IPS-15b (cell line): ENCODE measurements at regions not wholly inside any gene's neighbourhood (a gene's known extent, or its start where the extent isn't known, plus 50 kb on each side); places are given as distances from the start of the nearest gene placed in this dataset.
A peak's percentile ranks its signal among the peaks of the same experiment; 100 is the strongest.
"Not testable (repeated sequence)": the region's sequence is repeated elsewhere in the genome, so short reads cannot be mapped to it uniquely, and the experiment has no call there.

ENCODE experiments used
- H3K27me3 ChIP-seq: one replicate; pipeline ENCODE4 v1.6.1; 2013; ENCODE audit warnings: low read length; ENCODE audit not compliant: control insufficient read depth, insufficient read depth
- H3K36me3 ChIP-seq: one replicate; pipeline ENCODE4 v1.6.1; 2013; ENCODE audit warnings: low read length; ENCODE audit not compliant: control insufficient read depth, insufficient read depth
- H3K4me1 ChIP-seq: one replicate; pipeline ENCODE4 v1.6.1; 2013; ENCODE audit warnings: mild to moderate bottlenecking, low read length; ENCODE audit not compliant: control insufficient read depth, insufficient read depth
- H3K4me3 ChIP-seq: one replicate; pipeline ENCODE4 v1.5.1; 2013; ENCODE audit warnings: low read depth, low read length
- H3K9ac ChIP-seq: one replicate; pipeline ENCODE4 v1.6.1; 2013; ENCODE audit warnings: low read depth, mild to moderate bottlenecking, low read length
- H3K9me3 ChIP-seq: one replicate; pipeline ENCODE4 v1.6.1; 2013; ENCODE audit warnings: mild to moderate bottlenecking, low read length; ENCODE audit not compliant: control insufficient read depth, insufficient read depth

DNA sequence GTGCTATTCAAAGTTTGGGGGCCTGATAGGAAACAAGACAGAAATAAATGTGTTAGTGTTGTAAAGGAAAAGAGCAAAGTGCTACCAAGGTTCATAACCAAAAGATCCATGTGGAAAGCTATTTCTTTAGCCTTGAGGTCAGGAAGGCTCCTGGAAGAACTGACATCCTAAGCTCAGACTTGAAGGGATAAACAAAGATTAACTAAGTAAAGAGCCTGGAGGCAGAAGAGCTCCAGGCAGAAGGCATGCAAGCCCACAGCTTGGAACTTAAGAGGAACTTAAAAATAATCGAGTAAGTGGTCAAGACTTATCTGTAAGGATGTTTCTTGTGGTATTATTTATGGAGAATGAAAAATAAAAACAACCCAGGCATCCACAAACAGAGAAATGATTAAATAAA lies 245.0 kb upstream of the MGAT5 start:
- H3K4me3 ChIP-seq, result no peak overlapping the region
- no peaks in the 10 kb centered on the region for H3K9me3 ChIP-seq
- no peaks in the 10 kb centered on the region for H3K27me3 ChIP-seq
- no peak overlapping the region for H3K9ac ChIP-seq
- no peaks in the 10 kb centered on the region for H3K36me3 ChIP-seq
- no peaks in the 10 kb centered on the region for H3K4me1 ChIP-seq

DNA sequence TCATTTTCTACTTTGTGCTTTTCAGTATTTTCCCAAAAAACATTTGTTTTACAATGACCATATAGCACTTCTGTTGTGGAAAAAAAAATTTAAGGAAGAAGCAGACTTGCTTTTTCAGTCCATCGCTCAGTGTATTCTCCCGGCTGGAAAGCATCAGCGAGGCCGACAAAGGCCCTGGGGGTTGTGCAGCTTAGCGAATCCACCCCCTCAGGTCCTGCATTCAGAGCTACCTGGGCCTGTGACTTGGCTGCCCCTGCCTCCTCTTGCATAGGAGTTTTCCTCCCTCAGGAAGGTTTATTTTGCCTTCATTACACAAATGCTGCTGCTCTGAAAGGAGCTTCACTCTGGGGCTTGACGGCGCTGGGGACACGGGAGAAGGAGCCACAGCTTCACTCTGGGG lies 244.4 kb upstream of the MGAT5 start:
- no peaks in the 10 kb centered on the region for H3K36me3 ChIP-seq
- no peaks in the 10 kb centered on the region for H3K9me3 ChIP-seq
- H3K4me3 ChIP-seq, result no peak overlapping the region
- H3K9ac ChIP-seq, result no peak overlapping the region
- no peaks in the 10 kb centered on the region for H3K4me1 ChIP-seq
- H3K27me3 ChIP-seq, result no peaks in the 10 kb centered on the region

DNA sequence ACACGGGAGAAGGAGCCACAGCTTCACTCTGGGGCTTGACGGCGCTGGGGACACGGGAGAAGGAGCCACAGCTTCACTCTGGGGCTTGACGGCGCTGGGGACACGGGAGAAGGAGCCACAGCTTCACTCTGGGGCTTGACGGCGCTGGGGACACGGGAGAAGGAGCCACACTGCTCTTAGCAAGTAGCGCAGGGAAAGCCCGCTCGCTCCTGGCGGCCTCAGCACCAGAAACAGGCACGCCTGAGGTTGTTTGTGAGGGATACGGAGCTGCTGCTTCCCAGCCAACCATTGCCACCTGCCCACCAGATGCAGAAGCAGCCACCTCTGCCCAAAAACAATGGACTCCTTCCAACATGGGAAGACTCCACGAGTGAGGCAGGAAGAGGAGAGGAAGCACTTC lies 244.0 kb upstream of the MGAT5 start:
- not testable (repeated sequence) for H3K4me3 ChIP-seq, H3K36me3 ChIP-seq, H3K9me3 ChIP-seq, H3K4me1 ChIP-seq, H3K27me3 ChIP-seq, H3K9ac ChIP-seq

- H3K4me1 ChIP-seq, result no peaks in the 10 kb centered on the region
- no peaks in the 10 kb centered on the region for H3K9me3 ChIP-seq
- no peak overlapping the region for H3K4me3 ChIP-seq
- H3K27me3 ChIP-seq, result no peaks in the 10 kb centered on the region
- H3K9ac ChIP-seq, result no peak overlapping the region
- H3K36me3 ChIP-seq, result no peaks in the 10 kb centered on the region
These were observed 241.8 kb upstream of the MGAT5 start for GRCh38 chr2:134011936-134012586.

GRCh38 chr2:134014196-134014960 lies 239.5 kb upstream of the MGAT5 start:
- Histone ChIP-seq H3K36me3 (no peaks in the 10 kb centered on the region), H3K9me3 (no peaks in the 10 kb centered on the region), H3K27me3 (no peaks in the 10 kb centered on the region), H3K4me1 (peaks cover 5% of the 10 kb centered on the region), H3K9ac (no peak overlapping the region), H3K4me3 (no peak overlapping the region)

GRCh38 chr2:134019871-134020270 lies 234.0 kb upstream of the MGAT5 start:
- Histone ChIP-seq H3K36me3 (no peaks in the 10 kb centered on the region), H3K9ac (no peak overlapping the region), H3K4me1 (peaks cover 5% of the 10 kb centered on the region), H3K9me3 (no peaks in the 10 kb centered on the region), H3K4me3 (no peak overlapping the region), H3K27me3 (no peaks in the 10 kb centered on the region)

GRCh38 chr2:134020608-134021007 lies 233.3 kb upstream of the MGAT5 start:
- Histone ChIP-seq H3K4me3 (no peak overlapping the region), H3K36me3 (no peaks in the 10 kb centered on the region), H3K9me3 (no peaks in the 10 kb centered on the region), H3K9ac (no peak overlapping the region), H3K4me1 (peaks cover 5% of the 10 kb centered on the region), H3K27me3 (no peaks in the 10 kb centered on the region)

DNA sequence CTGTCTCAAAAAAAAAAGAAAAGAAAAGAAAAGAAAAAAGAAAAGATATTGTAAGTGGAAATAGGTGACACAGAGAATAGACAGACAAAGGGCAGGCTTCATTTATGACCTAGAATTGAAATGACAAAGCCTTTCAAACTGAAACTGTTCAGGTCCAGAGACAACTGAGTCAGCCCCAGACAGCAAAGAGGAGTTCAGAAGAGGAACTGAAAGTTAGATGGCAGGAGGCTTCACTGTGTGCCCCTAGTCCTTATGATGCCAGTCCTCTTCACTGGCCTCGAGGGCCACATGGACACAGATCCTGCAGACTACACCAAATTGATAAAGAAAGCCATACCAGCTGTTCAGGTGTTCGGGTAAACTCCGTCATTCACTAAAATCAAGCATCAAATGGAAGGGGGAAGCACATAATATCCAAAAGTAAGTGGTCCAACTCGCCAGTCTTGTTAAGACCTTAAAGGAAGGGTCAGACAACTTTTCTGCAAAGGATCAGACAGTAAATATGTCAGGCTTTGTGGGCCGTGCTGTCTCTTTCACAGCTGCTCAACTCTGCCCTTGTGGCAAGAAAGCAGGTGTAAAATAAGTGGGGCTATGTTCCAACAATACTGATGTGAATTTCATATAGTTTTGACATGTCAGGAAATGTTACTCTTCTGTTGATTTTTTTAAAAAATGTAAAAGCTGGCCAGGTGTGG lies 231.9 kb upstream of the MGAT5 start:
- Histone ChIP-seq H3K36me3 (no peaks in the 10 kb centered on the region), H3K4me3 (no peak overlapping the region), H3K27me3 (peaks cover 2% of the 10 kb centered on the region), H3K9ac (no peak overlapping the region), H3K9me3 (no peaks in the 10 kb centered on the region), H3K4me1 (peaks cover 5% of the 10 kb centered on the region)

DNA sequence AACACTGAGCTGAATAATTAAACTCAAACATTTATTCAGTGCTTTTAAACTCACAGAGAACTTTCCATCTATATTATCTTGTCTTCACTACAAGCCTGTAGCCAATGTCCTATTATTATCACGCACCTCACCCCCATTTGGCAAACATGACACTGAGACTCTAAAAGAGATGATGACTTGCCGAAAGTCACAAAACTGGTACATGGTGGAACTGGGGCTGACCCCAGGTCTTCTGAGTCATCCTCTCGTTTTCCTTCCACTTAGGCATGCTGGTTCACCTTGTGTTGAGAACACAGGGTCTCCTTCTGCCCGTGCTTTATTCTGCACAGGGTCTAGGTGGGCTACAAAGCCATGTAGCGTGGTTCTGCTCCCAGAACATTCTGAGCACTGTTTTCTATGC lies 230.0 kb upstream of the MGAT5 start:
- Histone ChIP-seq H3K9me3 (no peaks in the 10 kb centered on the region), H3K4me1 (peaks cover 3% of the 10 kb centered on the region), H3K36me3 (no peaks in the 10 kb centered on the region), H3K9ac (no peak overlapping the region), H3K27me3 (peaks cover 15% of the 10 kb centered on the region), H3K4me3 (no peak overlapping the region)

DNA sequence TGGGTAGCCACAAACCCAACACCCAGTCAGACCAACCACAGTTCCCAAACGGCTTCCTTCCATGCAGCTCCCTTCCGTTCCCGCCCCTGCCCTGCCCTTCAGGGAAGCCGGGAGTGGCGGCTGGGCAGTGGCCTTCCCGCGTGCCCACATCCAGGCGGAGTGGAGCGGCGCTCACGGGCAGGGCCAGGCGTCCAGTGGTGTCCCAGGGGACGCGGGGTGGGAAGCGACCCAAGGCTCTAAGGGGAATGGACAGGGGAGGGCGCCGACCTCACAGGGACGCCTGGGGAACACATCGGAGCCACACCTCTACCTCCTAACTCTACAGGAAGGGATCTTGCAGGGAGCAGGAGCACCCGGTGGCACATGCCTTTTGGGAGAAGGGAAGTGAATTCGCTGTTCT lies 225.9 kb upstream of the MGAT5 start:
- Histone ChIP-seq H3K27me3 (peaks cover 15% of the 10 kb centered on the region), H3K4me3 (peak overlapping the region; percentile 55), H3K4me1 (no peaks in the 10 kb centered on the region), H3K9ac (peak overlapping the region; percentile 37), H3K36me3 (no peaks in the 10 kb centered on the region), H3K9me3 (no peaks in the 10 kb centered on the region)

DNA sequence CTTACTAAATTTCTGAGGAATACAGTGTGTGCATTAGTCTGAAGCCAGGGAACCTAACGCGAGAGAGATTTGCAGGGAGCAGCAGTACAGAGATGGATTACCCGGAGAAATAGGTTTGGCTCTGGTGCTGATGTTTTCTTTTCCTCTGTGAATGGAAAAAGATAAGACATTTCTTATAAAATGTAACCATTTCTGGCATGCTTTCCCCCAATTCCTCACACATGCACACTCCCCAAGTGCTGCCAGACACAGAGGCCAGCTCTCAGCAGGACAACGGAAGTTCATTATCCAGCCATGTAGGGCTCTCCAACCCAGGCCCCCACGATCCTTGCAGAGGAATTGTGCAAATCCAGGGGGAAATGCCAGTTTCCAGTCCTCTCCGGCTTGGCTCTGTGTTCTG lies 224.5 kb upstream of the MGAT5 start:
- Histone ChIP-seq H3K9ac (no peak overlapping the region), H3K4me1 (no peaks in the 10 kb centered on the region), H3K4me3 (no peak overlapping the region), H3K9me3 (no peaks in the 10 kb centered on the region), H3K27me3 (peaks cover 15% of the 10 kb centered on the region), H3K36me3 (no peaks in the 10 kb centered on the region)

- peaks cover 15% of the 10 kb centered on the region for H3K27me3 ChIP-seq
- H3K4me3 ChIP-seq, result no peak overlapping the region
- H3K4me1 ChIP-seq, result no peaks in the 10 kb centered on the region
- H3K36me3 ChIP-seq, result no peaks in the 10 kb centered on the region
- H3K9ac ChIP-seq, result no peak overlapping the region
- H3K9me3 ChIP-seq, result no peaks in the 10 kb centered on the region
These were observed 222.3 kb upstream of the MGAT5 start for GRCh38 chr2:134031539-134031938.
